Vagina (tissue), 2 donors: ENCODE measurements at regions not wholly inside any gene's neighbourhood (a gene's known extent, or its start where the extent isn't known, plus 50 kb on each side); places are given as distances from the start of the nearest gene placed in this dataset.

ENCODE experiments used
- CTCF ChIP-seq, 3 experiments: fragments of 450-650 bp in 2 of 3; fragments of 200-600 bp in 1 of 3; sonication (generic) in 1 of 3; IDR thresholded peaks; one replicate each; pipeline ENCODE4 v1.5.1; 2017 to 2019; ENCODE audit warnings: antibody characterized with exemption in 3 of 3, mild to moderate bottlenecking in 2 of 3, moderate library complexity in 2 of 3
- POLR2A ChIP-seq, 2 donors: fragments of 450-650 bp; IDR thresholded peaks; one replicate each; pipeline ENCODE4 v1.6.1; 2017; ENCODE audit warnings: antibody characterized with exemption in 2 of 2, mild to moderate bottlenecking in 2 of 2, moderate library complexity in 2 of 2
- POLR2AphosphoS5 ChIP-seq, 2 donors: sonication (generic); formaldehyde crosslinking; IDR thresholded peaks; one replicate each; pipeline ENCODE4 v1.9.0; 2017; ENCODE audit warnings: antibody characterized with exemption in 2 of 2, mild to moderate bottlenecking in 2 of 2, low read depth in 1 of 2; ENCODE audit not compliant: insufficient read depth in 1 of 2

- no peak for TF ChIP-seq CTCF (IDR thresholded peaks at IDR 0.05)
- TF ChIP-seq POLR2A (IDR thresholded peaks at IDR 0.05): no peak
- TF ChIP-seq POLR2AphosphoS5 (IDR thresholded peaks at IDR 0.05; ENCODE audit: insufficient read depth in 1 of 2, low read depth in 1 of 2): peak; percentile 19 to 39
Observed at GRCh38 chr4:38230121-38230801, 270.1 kb downstream of the PTTG2 start.
